MM.1S (cell line): ENCODE measurements at regions not wholly inside any gene's neighbourhood (a gene's known extent, or its start where the extent isn't known, plus 50 kb on each side); places are given as distances from the start of the nearest gene placed in this dataset.

ENCODE experiments used
- DNase-seq: peaks from one replicate; pipeline ENCODE4 v3.0.0-alpha.2; 2015
- H2AFZ ChIP-seq: fragments of 300-600 bp; sonication (generic); 2 replicates; pipeline ENCODE4 v1.6.0; 2016; ENCODE audit warnings: antibody characterized with exemption, low read length
- H3F3A ChIP-seq: fragments of 300-600 bp; sonication (generic); 2 replicates; pipeline ENCODE4 v1.6.1; 2016; ENCODE audit warnings: mild to moderate bottlenecking, antibody characterized with exemption, low read length, moderate library complexity, mixed read lengths; ENCODE audit not compliant: insufficient read depth
- H3K27ac ChIP-seq: fragments of 300-600 bp; sonication (generic); 2 replicates; pipeline ENCODE4 v1.5.1; 2016; ENCODE audit warnings: mild to moderate bottlenecking, low read length
- H3K27me3 ChIP-seq: fragments of 300-600 bp; sonication (generic); replicated peaks from 2 replicates; pipeline ENCODE4 v1.6.0; 2016; ENCODE audit warnings: low read length; ENCODE audit not compliant: insufficient read depth
- H3K36me3 ChIP-seq: fragments of 300-600 bp; sonication (generic); replicated peaks from 2 replicates; pipeline ENCODE4 v1.6.1; 2016; ENCODE audit warnings: mild to moderate bottlenecking, low read length, mixed read lengths; ENCODE audit not compliant: insufficient read depth
- H3K4me1 ChIP-seq: fragments of 300-600 bp; sonication (generic); 2 replicates; pipeline ENCODE4 v1.6.1; 2016; ENCODE audit warnings: low read length, mixed read lengths
- H3K4me2 ChIP-seq: fragments of 300-600 bp; sonication (generic); 2 replicates; pipeline ENCODE4 v1.6.0; 2016; ENCODE audit warnings: low read depth, low read length
- H3K4me3 ChIP-seq: fragments of 300-600 bp; sonication (generic); 2 replicates; pipeline ENCODE4 v1.5.1; 2016; ENCODE audit warnings: low read length, mixed read lengths
- H3K79me2 ChIP-seq: fragments of 300-600 bp; sonication (generic); 2 replicates; pipeline ENCODE4 v1.6.1; 2016; ENCODE audit warnings: mixed run types, low read length, mixed read lengths
- H3K9ac ChIP-seq: fragments of 300-600 bp; sonication (generic); 2 replicates; pipeline ENCODE4 v1.6.1; 2016; ENCODE audit warnings: low read length, mixed read lengths
- H3K9me2 ChIP-seq: fragments of 300-600 bp; sonication (generic); replicated peaks from 2 replicates; pipeline ENCODE4 v1.6.1; 2016; ENCODE audit warnings: mild to moderate bottlenecking, low read length, mixed read lengths; ENCODE audit not compliant: insufficient read depth
- H3K9me3 ChIP-seq: fragments of 300-600 bp; sonication (generic); replicated peaks from 2 replicates; pipeline ENCODE4 v1.6.1; 2016; ENCODE audit warnings: mild to moderate bottlenecking, low read length, mixed read lengths; ENCODE audit not compliant: insufficient read depth
- H4K20me1 ChIP-seq: fragments of 300-600 bp; sonication (generic); 2 replicates; pipeline ENCODE4 v1.6.1; 2016; ENCODE audit warnings: mild to moderate bottlenecking, low read length, moderate library complexity, mixed read lengths; ENCODE audit not compliant: insufficient read depth
- CTCF ChIP-seq: fragments of 300-600 bp; sonication (generic); IDR thresholded peaks from 2 replicates; pipeline ENCODE4 v1.5.1; 2016; ENCODE audit warnings: antibody characterized with exemption, low read length, mixed read lengths
- EZH2 ChIP-seq: fragments of 300-600 bp; sonication (generic); optimal IDR thresholded peaks from 2 replicates; pipeline ENCODE3; 2017; ENCODE audit warnings: low read depth, mild to moderate bottlenecking, antibody characterized with exemption, low read length, mixed read lengths
- EZH2phosphoT487 ChIP-seq: fragments of 300-600 bp; sonication (generic); IDR thresholded peaks from 2 replicates; pipeline ENCODE4 v1.6.1; 2018; ENCODE audit warnings: antibody characterized with exemption, low read length

GRCh38 chr9:71209890-71210289 is 88.5 kb upstream of the TRPM3 start:
- H3K9ac ChIP-seq: no peak overlapping the region
- no peak overlapping the region for H2AFZ ChIP-seq
- TF ChIP-seq CTCF (no peak), EZH2phosphoT487 (no peak), EZH2 (no peak)
- no peak for DNase-seq
- no peaks in the 10 kb centered on the region for H3K36me3 ChIP-seq
- no peaks in the 10 kb centered on the region for H4K20me1 ChIP-seq
- no peaks in the 10 kb centered on the region for H3K27me3 ChIP-seq
- H3F3A ChIP-seq: no peaks in the 10 kb centered on the region
- H3K27ac ChIP-seq: no peak overlapping the region
- H3K4me2 ChIP-seq: no peak overlapping the region
- no peak overlapping the region for H3K4me3 ChIP-seq
- H3K9me2 ChIP-seq: no peaks in the 10 kb centered on the region
- H3K9me3 ChIP-seq: no peaks in the 10 kb centered on the region
- H3K79me2 ChIP-seq: no peaks in the 10 kb centered on the region
- H3K4me1 ChIP-seq: no peaks in the 10 kb centered on the region

GRCh38 chr9:71202931-71203330 is 81.5 kb upstream of the TRPM3 start:
- Histone ChIP-seq H3K27me3 (no peaks in the 10 kb centered on the region), H3K27ac (no peak overlapping the region), H3K79me2 (no peaks in the 10 kb centered on the region), H3K4me1 (no peaks in the 10 kb centered on the region), H3K36me3 (no peaks in the 10 kb centered on the region), H3F3A (no peaks in the 10 kb centered on the region), H3K9me2 (no peaks in the 10 kb centered on the region), H2AFZ (no peak overlapping the region), H3K4me3 (no peak overlapping the region), H4K20me1 (no peaks in the 10 kb centered on the region), H3K9me3 (no peaks in the 10 kb centered on the region), H3K9ac (no peak overlapping the region), H3K4me2 (no peak overlapping the region)
- TF ChIP-seq EZH2 (no peak), EZH2phosphoT487 (no peak)
- no peak for DNase-seq

- Histone ChIP-seq H3K27ac (no peak overlapping the region), H3K4me1 (no peaks in the 10 kb centered on the region), H3K79me2 (no peaks in the 10 kb centered on the region), H3F3A (no peaks in the 10 kb centered on the region), H3K27me3 (no peaks in the 10 kb centered on the region), H3K36me3 (no peaks in the 10 kb centered on the region), H3K4me3 (no peak overlapping the region), H2AFZ (no peak overlapping the region), H3K9ac (no peak overlapping the region), H3K4me2 (no peak overlapping the region), H3K9me3 (no peaks in the 10 kb centered on the region), H4K20me1 (no peaks in the 10 kb centered on the region), H3K9me2 (no peaks in the 10 kb centered on the region)
- TF ChIP-seq CTCF (no peak), EZH2 (no peak)
- DNase-seq: no peak
These were observed 70.3 kb upstream of the TRPM3 start for GRCh38 chr9:71191708-71192107.

GRCh38 chr9:71183251-71183650 is 61.8 kb upstream of the TRPM3 start:
- Histone ChIP-seq H3K4me2 (no peak overlapping the region), H3F3A (no peaks in the 10 kb centered on the region), H2AFZ (no peak overlapping the region), H3K9me2 (no peaks in the 10 kb centered on the region), H3K4me3 (no peak overlapping the region), H3K9me3 (no peaks in the 10 kb centered on the region), H4K20me1 (no peaks in the 10 kb centered on the region), H3K27ac (no peak overlapping the region), H3K36me3 (no peaks in the 10 kb centered on the region), H3K27me3 (no peaks in the 10 kb centered on the region), H3K9ac (no peak overlapping the region), H3K79me2 (no peaks in the 10 kb centered on the region), H3K4me1 (no peaks in the 10 kb centered on the region)
- no peak for TF ChIP-seq EZH2phosphoT487
- no peak for TF ChIP-seq EZH2
- no peak for TF ChIP-seq CTCF
- no peak for DNase-seq
